HG03139 (cell line): ENCODE measurements at regions not wholly inside any gene's neighbourhood (a gene's known extent, or its start where the extent isn't known, plus 50 kb on each side); places are given as distances from the start of the nearest gene placed in this dataset.

Experiments
- ATAC-seq: cut with Tn5 transposase; IDR thresholded peaks from one replicate; pipeline ENCODE4 v1.9.1; 2021; ENCODE audit not compliant: unreplicated experiment

- no peak for ATAC-seq
Measured at GRCh38 chr6:25217829-25218228, 61.3 kb upstream of the CARMIL1 start.

GRCh38 chr6:25218346-25218745, 60.8 kb upstream of the CARMIL1 start:
- no peak for ATAC-seq

GRCh38 chr6:25219216-25219916, 59.8 kb upstream of the CARMIL1 start:
- no peak for ATAC-seq

GRCh38 chr6:25219917-25220278, 59.3 kb upstream of the CARMIL1 start:
- ATAC-seq = no peak

- no peak for ATAC-seq
Measured at GRCh38 chr6:25220857-25221256, 58.3 kb upstream of the CARMIL1 start.

- ATAC-seq = no peak
Measured at GRCh38 chr6:25222006-25222678, 57.0 kb upstream of the CARMIL1 start.

- ATAC-seq = no peak
Measured at GRCh38 chr6:25223490-25223991, 55.6 kb upstream of the CARMIL1 start.

GRCh38 chr6:25224242-25224641, 54.9 kb upstream of the CARMIL1 start:
- ATAC-seq = no peak

GRCh38 chr6:25227854-25228253, 51.3 kb upstream of the CARMIL1 start:
- ATAC-seq = no peak
